H1 (cell line): ENCODE measurements at regions not wholly inside any gene's neighbourhood (a gene's known extent, or its start where the extent isn't known, plus 50 kb on each side); places are given as distances from the start of the nearest gene placed in this dataset.

Experiments
- CTCF ChIA-PET: fragments of 300-600 bp; sonication (Branson Sonifier 250); formaldehyde crosslinking; loops from one replicate; lab custom pipeline; 2021; ENCODE audit not compliant: partially characterized antibody; lab: Charles Lee
- POLR2A ChIA-PET: fragments of 300-600 bp; sonication (Branson Sonifier 250); formaldehyde crosslinking; loops from one replicate; lab custom pipeline; 2021; ENCODE audit warnings: inconsistent platforms; ENCODE audit not compliant: partially characterized antibody; lab: Charles Lee
- DNase-seq, 2 experiments: peaks; one replicate each; pipeline versions ENCODE4 v3.0.0 to v3.0.0-alpha.2; 2010 to 2022; ENCODE audit warnings: low spot score in 2 of 2, low read depth in 1 of 2, mixed read lengths in 1 of 2
- FAIRE-seq: peaks from 2 replicates; lab custom pipeline; 2011; peaks lifted over from hg19 to GRCh38; lab: Jason Lieb, UNC
- H2AFZ ChIP-seq: 2 replicates; pipeline ENCODE4 v1.8.1; 2012; ENCODE audit warnings: low read length, inconsistent platforms
- H2AK5ac ChIP-seq: 2 replicates; pipeline ENCODE4 v1.6.1; 2013; ENCODE audit warnings: low read depth, low read length
- H2BK120ac ChIP-seq: replicated peaks from 2 replicates; pipeline ENCODE3; 2013; ENCODE audit warnings: low read depth, low read length, inconsistent platforms
- H2BK12ac ChIP-seq: 2 replicates; pipeline ENCODE4 v1.6.1; 2013; ENCODE audit warnings: low read depth, low read length
- H2BK15ac ChIP-seq: 2 replicates; pipeline ENCODE4 v1.6.1; 2013; ENCODE audit warnings: low read length
- H2BK20ac ChIP-seq: 2 replicates; pipeline ENCODE4 v1.6.1; 2013; ENCODE audit warnings: low read length
- H2BK5ac ChIP-seq: 2 replicates; pipeline ENCODE4 v1.6.1; 2013; ENCODE audit warnings: low read depth, low read length
- H3K14ac ChIP-seq: 2 replicates; pipeline ENCODE4 v1.6.1; 2013; ENCODE audit warnings: inconsistent platforms; ENCODE audit not compliant: insufficient read length
- H3K18ac ChIP-seq: 2 replicates; pipeline ENCODE4 v1.6.1; 2013; ENCODE audit warnings: low read length; ENCODE audit errors: extremely low read depth
- H3K23ac ChIP-seq: 2 replicates; pipeline ENCODE4 v1.6.1; 2013; ENCODE audit warnings: inconsistent platforms; ENCODE audit not compliant: insufficient read length
- H3K23me2 ChIP-seq: 2 replicates; pipeline ENCODE4 v1.6.1; 2013; ENCODE audit warnings: low read depth, low read length
- H3K27ac ChIP-seq: 2 replicates; pipeline ENCODE4 v1.6.1; 2011; ENCODE audit warnings: low read depth, low read length, inconsistent platforms
- H3K27me3 ChIP-seq, 4 experiments: replicated peaks in 1 of 4; 1 replicate in 1 of 4; 2 replicates in 3 of 4; pipeline versions ENCODE4 v1.6.1 to v1.8.1; 2011 to 2013; ENCODE audit warnings: low read length in 3 of 4, mild to moderate bottlenecking in 3 of 4, inconsistent platforms in 2 of 4, mixed read lengths in 2 of 4, moderate library complexity in 1 of 4; ENCODE audit not compliant: control insufficient read depth in 3 of 4, insufficient read depth in 3 of 4; ENCODE audit errors: extremely low read depth in 1 of 4
- H3K36me3 ChIP-seq, 4 experiments: 2 replicates each; pipeline versions ENCODE4 v1.6.1 to v1.8.1; 2011 to 2013; ENCODE audit warnings: mild to moderate bottlenecking in 4 of 4, low read length in 3 of 4, moderate library complexity in 2 of 4, control low read depth in 1 of 4, inconsistent platforms in 1 of 4; ENCODE audit not compliant: insufficient read depth in 4 of 4, control insufficient read depth in 2 of 4
- H3K4ac ChIP-seq: replicated peaks from 2 replicates; pipeline ENCODE3; 2013; ENCODE audit warnings: low read length, low read depth, mixed read lengths, inconsistent platforms; ENCODE audit not compliant: insufficient read length
- H3K4me1 ChIP-seq, 4 experiments: replicated peaks in 1 of 4; 1 replicate in 1 of 4; 2 replicates in 3 of 4; pipeline versions ENCODE4 v1.6.1 to v1.8.1; 2011 to 2013; ENCODE audit warnings: low read length in 3 of 4, inconsistent platforms in 2 of 4, mixed read lengths in 1 of 4; ENCODE audit not compliant: insufficient read depth in 4 of 4, control insufficient read depth in 3 of 4
- H3K4me2 ChIP-seq, 2 experiments: 2 replicates each; pipeline versions ENCODE4 v1.6.1 to v1.8.1; 2011 to 2013; ENCODE audit warnings: low read depth in 2 of 2, low read length in 2 of 2, control low read depth in 1 of 2, inconsistent platforms in 1 of 2, mild to moderate bottlenecking in 1 of 2; ENCODE audit not compliant: insufficient read depth in 1 of 2
- H3K4me3 ChIP-seq, 4 experiments: fragments of 200-600, 300-600 bp in 1 of 4; sonication (generic), shearing (Covaris generic), sonication (Bioruptor Twin) in 1 of 4; 2 replicates each; pipeline versions ENCODE4 v1.5.1 to v1.8.1; 2011 to 2016; ENCODE audit warnings: low read length in 4 of 4, low read depth in 3 of 4, control low read depth in 2 of 4, inconsistent platforms in 2 of 4, mild to moderate bottlenecking in 2 of 4, mixed read lengths in 1 of 4, moderate library complexity in 1 of 4; ENCODE audit not compliant: insufficient read depth in 2 of 4; ENCODE audit errors: extremely low read depth in 1 of 4
- H3K56ac ChIP-seq: replicated peaks from 2 replicates; pipeline ENCODE3; 2013; ENCODE audit warnings: low read depth, mild to moderate bottlenecking, mixed read lengths, low read length, inconsistent platforms; ENCODE audit not compliant: insufficient read length
- H3K79me1 ChIP-seq: 2 replicates; pipeline ENCODE4 v1.6.1; 2013; ENCODE audit warnings: low read depth, low read length, control low read depth
- H3K79me2 ChIP-seq, 2 experiments: 2 replicates each; pipeline versions ENCODE4 v1.6.1 to v1.8.1; 2012 to 2013; ENCODE audit warnings: low read length in 2 of 2, mild to moderate bottlenecking in 2 of 2, inconsistent platforms in 1 of 2; ENCODE audit not compliant: insufficient read depth in 2 of 2, control insufficient read depth in 1 of 2
- H3K9ac ChIP-seq, 4 experiments: replicated peaks in 1 of 4; 1 replicate in 1 of 4; 2 replicates in 3 of 4; pipeline versions ENCODE4 v1.6.1 to v1.8.1; 2011 to 2013; ENCODE audit warnings: low read depth in 3 of 4, low read length in 3 of 4, control low read depth in 2 of 4, mild to moderate bottlenecking in 2 of 4, moderate library complexity in 2 of 4, inconsistent platforms in 1 of 4; ENCODE audit errors: extremely low read depth in 1 of 4
- H3K9me3 ChIP-seq, 2 experiments: 2 replicates each; pipeline versions ENCODE4 v1.6.1 to v1.8.1; 2012 to 2013; ENCODE audit warnings: mild to moderate bottlenecking in 2 of 2, moderate library complexity in 2 of 2, control low read depth in 1 of 2, inconsistent platforms in 1 of 2, low read depth in 1 of 2, low read length in 1 of 2, mixed read lengths in 1 of 2; ENCODE audit not compliant: insufficient read depth in 2 of 2
- H4K20me1 ChIP-seq, 2 experiments: replicated peaks in 1 of 2; 2 replicates each; pipeline versions ENCODE3 to v1.8.1; 2011 to 2013; ENCODE audit warnings: inconsistent platforms in 2 of 2, low read length in 2 of 2, mild to moderate bottlenecking in 1 of 2; ENCODE audit not compliant: insufficient read depth in 2 of 2, control insufficient read depth in 1 of 2
- H4K5ac ChIP-seq: 2 replicates; pipeline ENCODE4 v1.6.1; 2013; ENCODE audit warnings: low read length, low read depth, mixed read lengths, inconsistent platforms; ENCODE audit not compliant: insufficient read length
- H4K8ac ChIP-seq: 2 replicates; pipeline ENCODE4 v1.8.0; 2013; ENCODE audit warnings: mild to moderate bottlenecking, moderate library complexity, low read length, inconsistent platforms; ENCODE audit not compliant: insufficient read depth; ENCODE audit errors: extremely low read depth
- H4K91ac ChIP-seq: replicated peaks from 2 replicates; pipeline ENCODE3; 2013; ENCODE audit warnings: low read length, mixed read lengths, inconsistent platforms; ENCODE audit not compliant: insufficient read length
- BRCA1 ChIP-seq: IDR thresholded peaks from 2 replicates; pipeline ENCODE4 v1.6.1; 2012; ENCODE audit warnings: low read depth, low read length, improper control_type of control experiment
- CEBPB ChIP-seq: IDR thresholded peaks from 2 replicates; pipeline ENCODE4 v1.6.1; 2012; ENCODE audit warnings: low read depth, low read length
- CHD1 ChIP-seq: IDR thresholded peaks from 2 replicates; pipeline ENCODE4 v1.6.1; 2012; ENCODE audit warnings: low read depth, low read length, improper control_type of control experiment
- CREB1 ChIP-seq: IDR thresholded peaks from 2 replicates; pipeline ENCODE4 v1.6.1; 2012; ENCODE audit warnings: inconsistent platforms
- JUN ChIP-seq: IDR thresholded peaks from 2 replicates; pipeline ENCODE4 v1.6.1; 2011; ENCODE audit warnings: low read depth, mild to moderate bottlenecking, improper control_type of control experiment, low read length
- KDM1A ChIP-seq: fragments of 200-600, 300-600 bp; sonication (generic); IDR thresholded peaks from 2 replicates; pipeline ENCODE4 v1.7.1; 2016; ENCODE audit warnings: mild to moderate bottlenecking, low read length, borderline replicate concordance
- MAFK ChIP-seq: IDR thresholded peaks from 2 replicates; pipeline ENCODE4 v1.6.1; 2012; ENCODE audit warnings: low read depth, mild to moderate bottlenecking, improper control_type of control experiment, low read length
- NANOG ChIP-seq: IDR thresholded peaks from 2 replicates; pipeline ENCODE4 v1.6.1; 2011; ENCODE audit warnings: low read length, low read depth, mild to moderate bottlenecking, inconsistent platforms; ENCODE audit not compliant: insufficient read depth, poor library complexity, severe bottlenecking
- PHF8 ChIP-seq: fragments of 200-600 bp; sonication (generic); conservative IDR thresholded peaks from 2 replicates; pipeline ENCODE4 v1.7.1; 2012; ENCODE audit warnings: low read depth, mild to moderate bottlenecking, inconsistent platforms, low read length, moderate library complexity
- RXRA ChIP-seq: IDR thresholded peaks from 2 replicates; pipeline ENCODE4 v1.6.1; 2011; ENCODE audit warnings: low read depth, mild to moderate bottlenecking, low read length, moderate library complexity; ENCODE audit not compliant: insufficient read depth
- SAP30 ChIP-seq: fragments of 300-600 bp; sonication (generic); IDR thresholded peaks from 2 replicates; pipeline ENCODE4 v1.7.1; 2012; ENCODE audit warnings: low read length, moderate library complexity, mild to moderate bottlenecking, inconsistent platforms; ENCODE audit not compliant: insufficient read depth, insufficient replicate concordance
- SUZ12 ChIP-seq: fragments of 200-600 bp; sonication (generic); IDR thresholded peaks from 2 replicates; pipeline ENCODE4 v1.6.1; 2012; ENCODE audit warnings: mild to moderate bottlenecking, inconsistent platforms, low read length, moderate library complexity, mixed read lengths
- TAF1 ChIP-seq: IDR thresholded peaks from 2 replicates; pipeline ENCODE4 v1.6.1; 2011; ENCODE audit warnings: mild to moderate bottlenecking, low read depth, low read length
- TCF12 ChIP-seq: IDR thresholded peaks from 2 replicates; pipeline ENCODE4 v1.6.1; 2011; ENCODE audit warnings: low read depth, mild to moderate bottlenecking, low read length
- TEAD4 ChIP-seq: IDR thresholded peaks from 2 replicates; pipeline ENCODE4 v1.6.1; 2012; ENCODE audit warnings: low read depth, low read length, inconsistent platforms, mixed read lengths
- YY1 ChIP-seq: IDR thresholded peaks from 2 replicates; pipeline ENCODE4 v1.6.1; 2011; ENCODE audit warnings: low read depth, mild to moderate bottlenecking, low read length
- WGBS, 2 experiments: shearing (Covaris generic) in 1 of 2; methylation state at CpG; one replicate each; pipeline versions ENCODE4 v1.1.6 to v1.1.7; 2013 to 2015; ENCODE audit warnings: low lambda C conversion rate in 2 of 2, mixed read lengths in 2 of 2, inconsistent platforms in 1 of 2, low coverage in 1 of 2, missing lambda C conversion rate in 1 of 2; ENCODE audit not compliant: insufficient replicate concordance in 2 of 2, insufficient coverage in 1 of 2, insufficient read length in 1 of 2; ENCODE audit errors: extremely low coverage in 1 of 2, missing lambda C conversion rate in 1 of 2; 5-methylcytosine and 5-hydroxymethylcytosine counted together

DNA sequence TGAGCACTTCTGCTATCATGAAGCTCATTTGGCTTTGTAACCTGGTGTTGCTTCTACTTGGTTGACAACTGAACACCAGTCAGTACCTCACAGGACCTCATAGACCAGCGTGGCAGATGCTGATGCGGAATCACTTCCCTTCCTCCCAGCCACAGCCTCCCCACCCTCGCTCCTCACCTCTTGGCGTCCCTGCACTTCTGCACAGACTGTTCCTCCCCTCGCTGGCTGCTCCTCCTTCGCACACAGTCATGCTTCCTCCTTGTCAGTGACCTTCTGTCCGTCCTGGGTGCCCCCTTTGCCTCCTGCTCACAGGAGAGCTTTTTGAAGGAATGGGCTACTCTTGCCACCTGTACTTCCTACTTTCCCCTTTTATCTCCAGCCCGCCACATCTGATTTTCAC, 61.4 kb upstream of the CTBP2 start:
- Histone ChIP-seq H3K4me3 (no peak overlapping the region), H3K56ac (no peak overlapping the region), H3K79me2 (no peaks in the 10 kb centered on the region), H3K23me2 (no peaks in the 10 kb centered on the region), H3K4me2 (no peak overlapping the region), H3K23ac (no peak overlapping the region), H4K5ac (no peak overlapping the region), H2BK15ac (0 out of 2 replicates have a peak overlapping the region, but pooled peaks have one; percentile 46), H2BK12ac (no peak overlapping the region), H4K8ac (no peak overlapping the region), H2AFZ (no peak overlapping the region), H2BK120ac (no peak overlapping the region), H4K91ac (no peak overlapping the region), H3K4me1 (peaks cover 0 to 4% (median under 1%) of the 10 kb centered on the region in 4 experiments; a peak in 1 of 7 replicates), H3K27ac (no peak overlapping the region), H2BK5ac (no peak overlapping the region), H3K27me3 (no peaks in the 10 kb centered on the region; a peak in 1 of 7 replicates), H2AK5ac (0 out of 2 replicates have a peak overlapping the region, but pooled peaks have one; percentile 65), H3K14ac (no peak overlapping the region), H3K9me3 (no peaks in the 10 kb centered on the region), H3K79me1 (no peaks in the 10 kb centered on the region), H2BK20ac (no peak overlapping the region), H3K4ac (no peak overlapping the region), H4K20me1 (no peaks in the 10 kb centered on the region), H3K36me3 (no peaks in the 10 kb centered on the region), H3K9ac (no peak overlapping the region; a peak in 1 of 7 replicates), H3K18ac (no peak overlapping the region)
- no peak for DNase-seq
- 90% methylated on average over 8 of the region's 8 CpGs; no CpG with 5 or more reads in 1 of the 2 experiments for WGBS, 2 experiments
- no peak for FAIRE-seq
- POLR2A ChIA-PET = interaction anchor here (1.2 kb wide), 1 partner anchor 59 kb away, joined by 3 read pairs; no protein-coding TSS in a partner anchor
- CTCF ChIA-PET = interaction anchor here (0.6 to 2.2 kb wide), 4 partner anchors 12 to 423 kb away, joined by 4 to 5 read pairs (median 4); no protein-coding TSS in a partner anchor
- TF ChIP-seq TAF1 (no peak), KDM1A (no peak), RXRA (no peak), SUZ12 (no peak), CEBPB (no peak), TCF12 (no peak), MAFK (no peak), SAP30 (no peak), PHF8 (no peak), YY1 (no peak), CREB1 (no peak), JUN (no peak), NANOG (no peak), CHD1 (no peak), TEAD4 (no peak), BRCA1 (no peak)
